Skeletal muscle tissue (tissue), 3 donors: ENCODE measurements at regions not wholly inside any gene's neighbourhood (a gene's known extent, or its start where the extent isn't known, plus 50 kb on each side); places are given as distances from the start of the nearest gene placed in this dataset.

ENCODE experiments used
- H3K27ac ChIP-seq: one replicate; pipeline ENCODE4 v1.7.0; 2013; ENCODE audit warnings: mild to moderate bottlenecking, low read depth, low read length, inconsistent platforms
- H3K27me3 ChIP-seq, 3 donors: one replicate each; pipeline ENCODE4 v1.7.0; 2013; ENCODE audit warnings: low read length in 3 of 3; ENCODE audit not compliant: control insufficient read depth in 3 of 3, insufficient read depth in 3 of 3
- H3K36me3 ChIP-seq, 3 donors: one replicate each; pipeline ENCODE4 v1.7.0; 2013; ENCODE audit warnings: low read length in 3 of 3; ENCODE audit not compliant: control insufficient read depth in 3 of 3, insufficient read depth in 3 of 3
- H3K4me1 ChIP-seq, 3 donors: one replicate each; pipeline ENCODE4 v1.7.0; 2013; ENCODE audit warnings: low read length in 3 of 3, mild to moderate bottlenecking in 3 of 3; ENCODE audit not compliant: control insufficient read depth in 3 of 3, insufficient read depth in 3 of 3
- H3K4me3 ChIP-seq, 3 donors: one replicate each; pipeline ENCODE4 v1.7.0; 2013; ENCODE audit warnings: low read length in 3 of 3
- H3K9ac ChIP-seq, 3 donors: one replicate each; pipeline ENCODE4 v1.7.0; 2013; ENCODE audit warnings: low read length in 3 of 3, mild to moderate bottlenecking in 3 of 3, moderate library complexity in 2 of 3, low read depth in 1 of 3
- H3K9me3 ChIP-seq, 3 donors: one replicate each; pipeline ENCODE4 v1.7.0; 2013; ENCODE audit warnings: low read length in 3 of 3; ENCODE audit not compliant: control insufficient read depth in 3 of 3
- donor health status: Osteomylitis.

GRCh38 chr20:7760247-7761031 lies 179.8 kb downstream of the HAO1 start:
- Histone ChIP-seq H3K4me3 (no peak overlapping the region), H3K27ac (no peak overlapping the region), H3K4me1 (no peaks in the 10 kb centered on the region), H3K9ac (no peak overlapping the region), H3K27me3 (no peaks in the 10 kb centered on the region), H3K36me3 (no peaks in the 10 kb centered on the region), H3K9me3 (no peaks in the 10 kb centered on the region)

- H3K27ac ChIP-seq = no peak overlapping the region
- no peaks in the 10 kb centered on the region for H3K27me3 ChIP-seq
- H3K36me3 ChIP-seq = no peaks in the 10 kb centered on the region
- no peaks in the 10 kb centered on the region for H3K4me1 ChIP-seq
- no peaks in the 10 kb centered on the region for H3K9me3 ChIP-seq
- H3K9ac ChIP-seq = no peak overlapping the region
- no peak overlapping the region for H3K4me3 ChIP-seq
Measured at GRCh38 chr20:7765221-7765620, 175.0 kb downstream of the HAO1 start.

GRCh38 chr20:7770046-7770445 lies 170.2 kb downstream of the HAO1 start:
- Histone ChIP-seq H3K9ac (no peak overlapping the region), H3K9me3 (no peaks in the 10 kb centered on the region), H3K27ac (no peak overlapping the region), H3K4me3 (no peak overlapping the region), H3K4me1 (no peaks in the 10 kb centered on the region), H3K27me3 (no peaks in the 10 kb centered on the region), H3K36me3 (no peaks in the 10 kb centered on the region)

GRCh38 chr20:7770578-7770977 lies 169.7 kb downstream of the HAO1 start:
- Histone ChIP-seq H3K27me3 (no peaks in the 10 kb centered on the region), H3K36me3 (no peaks in the 10 kb centered on the region), H3K9ac (no peak overlapping the region), H3K27ac (no peak overlapping the region), H3K9me3 (no peaks in the 10 kb centered on the region), H3K4me3 (no peak overlapping the region), H3K4me1 (no peaks in the 10 kb centered on the region)

GRCh38 chr20:7772371-7772770 lies 167.9 kb downstream of the HAO1 start:
- no peak overlapping the region for H3K9ac ChIP-seq
- H3K36me3 ChIP-seq = no peaks in the 10 kb centered on the region
- H3K27ac ChIP-seq = no peak overlapping the region

GRCh38 chr20:7773511-7773910 lies 166.7 kb downstream of the HAO1 start:
- H3K4me3 ChIP-seq = no peak overlapping the region
- H3K9ac ChIP-seq = no peak overlapping the region
- no peaks in the 10 kb centered on the region for H3K27me3 ChIP-seq
- no peak overlapping the region for H3K27ac ChIP-seq
- H3K4me1 ChIP-seq = no peaks in the 10 kb centered on the region
- no peaks in the 10 kb centered on the region for H3K36me3 ChIP-seq
- H3K9me3 ChIP-seq = peaks cover 0 to 3% (median 0%) of the 10 kb centered on the region in 3 donors

More at GRCh38 chr20:7772371-7772770, 167.9 kb downstream of the HAO1 start:
- H3K4me3 ChIP-seq = no peak overlapping the region
- H3K4me1 ChIP-seq = no peaks in the 10 kb centered on the region
- H3K27me3 ChIP-seq = no peaks in the 10 kb centered on the region
- peaks cover 0 to 3% (median 0%) of the 10 kb centered on the region in 3 donors for H3K9me3 ChIP-seq

- Histone ChIP-seq H3K36me3 (no peaks in the 10 kb centered on the region), H3K9ac (no peak overlapping the region), H3K4me1 (no peaks in the 10 kb centered on the region), H3K4me3 (no peak overlapping the region), H3K9me3 (peaks cover 0 to 3% (median 0%) of the 10 kb centered on the region in 3 donors), H3K27ac (no peak overlapping the region), H3K27me3 (no peaks in the 10 kb centered on the region)
Measured at GRCh38 chr20:7775072-7775471, 165.2 kb downstream of the HAO1 start.

- H3K9ac ChIP-seq = no peak overlapping the region
- H3K4me1 ChIP-seq = no peaks in the 10 kb centered on the region
- H3K9me3 ChIP-seq = peaks cover 0 to 3% (median 0%) of the 10 kb centered on the region in 3 donors
- no peaks in the 10 kb centered on the region for H3K27me3 ChIP-seq
- no peak overlapping the region for H3K4me3 ChIP-seq
- no peak overlapping the region for H3K27ac ChIP-seq
- H3K36me3 ChIP-seq = no peaks in the 10 kb centered on the region
Measured at GRCh38 chr20:7776148-7776547, 164.1 kb downstream of the HAO1 start.

GRCh38 chr20:7790189-7790588 lies 150.1 kb downstream of the HAO1 start:
- Histone ChIP-seq H3K27ac (no peak overlapping the region), H3K4me3 (no peak overlapping the region), H3K9me3 (no peaks in the 10 kb centered on the region), H3K4me1 (no peaks in the 10 kb centered on the region), H3K36me3 (no peaks in the 10 kb centered on the region), H3K27me3 (no peaks in the 10 kb centered on the region), H3K9ac (no peak overlapping the region)

- Histone ChIP-seq H3K4me3 (no peak overlapping the region), H3K9ac (no peak overlapping the region), H3K9me3 (no peaks in the 10 kb centered on the region), H3K36me3 (no peaks in the 10 kb centered on the region), H3K27me3 (no peaks in the 10 kb centered on the region), H3K4me1 (no peaks in the 10 kb centered on the region), H3K27ac (no peak overlapping the region)
Measured at GRCh38 chr20:7792150-7792869, 147.9 kb downstream of the HAO1 start.
